Stomach (tissue), 4 donors: ENCODE measurements at regions not wholly inside any gene's neighbourhood (a gene's known extent, or its start where the extent isn't known, plus 50 kb on each side); places are given as distances from the start of the nearest gene placed in this dataset.

ENCODE experiments used
- EP300 ChIP-seq: sonication (generic); formaldehyde crosslinking; IDR thresholded peaks from one replicate; pipeline ENCODE4 v1.6.1; 2017; ENCODE audit warnings: antibody characterized with exemption
- POLR2A ChIP-seq, 4 donors: fragments of 450-650 bp; IDR thresholded peaks; one replicate each; pipeline ENCODE4 v1.6.1; 2016; ENCODE audit warnings: antibody characterized with exemption in 4 of 4, control low read depth in 2 of 4, mild to moderate bottlenecking in 1 of 4, moderate library complexity in 1 of 4
- POLR2AphosphoS5 ChIP-seq, 3 donors: sonication (generic); formaldehyde crosslinking; IDR thresholded peaks; one replicate each; pipeline ENCODE4 v1.6.1; 2016; ENCODE audit warnings: antibody characterized with exemption in 3 of 3
- TF ChIP-seq, protein P1 (sequence below), 7 experiments: fragments of 450-650 bp in 4 of 7; fragments of 200-600 bp in 3 of 7; sonication (generic) in 3 of 7; IDR thresholded peaks; one replicate each; pipeline ENCODE4 v1.5.1; 2016 to 2019; ENCODE audit warnings: antibody characterized with exemption in 7 of 7, control low read depth in 2 of 7, mild to moderate bottlenecking in 1 of 7

- TF ChIP-seq POLR2AphosphoS5 (IDR thresholded peaks at IDR 0.05): no peak
- TF ChIP-seq, protein P1, sequence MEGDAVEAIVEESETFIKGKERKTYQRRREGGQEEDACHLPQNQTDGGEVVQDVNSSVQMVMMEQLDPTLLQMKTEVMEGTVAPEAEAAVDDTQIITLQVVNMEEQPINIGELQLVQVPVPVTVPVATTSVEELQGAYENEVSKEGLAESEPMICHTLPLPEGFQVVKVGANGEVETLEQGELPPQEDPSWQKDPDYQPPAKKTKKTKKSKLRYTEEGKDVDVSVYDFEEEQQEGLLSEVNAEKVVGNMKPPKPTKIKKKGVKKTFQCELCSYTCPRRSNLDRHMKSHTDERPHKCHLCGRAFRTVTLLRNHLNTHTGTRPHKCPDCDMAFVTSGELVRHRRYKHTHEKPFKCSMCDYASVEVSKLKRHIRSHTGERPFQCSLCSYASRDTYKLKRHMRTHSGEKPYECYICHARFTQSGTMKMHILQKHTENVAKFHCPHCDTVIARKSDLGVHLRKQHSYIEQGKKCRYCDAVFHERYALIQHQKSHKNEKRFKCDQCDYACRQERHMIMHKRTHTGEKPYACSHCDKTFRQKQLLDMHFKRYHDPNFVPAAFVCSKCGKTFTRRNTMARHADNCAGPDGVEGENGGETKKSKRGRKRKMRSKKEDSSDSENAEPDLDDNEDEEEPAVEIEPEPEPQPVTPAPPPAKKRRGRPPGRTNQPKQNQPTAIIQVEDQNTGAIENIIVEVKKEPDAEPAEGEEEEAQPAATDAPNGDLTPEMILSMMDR (IDR thresholded peaks at IDR 0.05): no peak
- no peak for TF ChIP-seq POLR2A (IDR thresholded peaks at IDR 0.05)
- TF ChIP-seq EP300: no peak
Measured at GRCh38 chr7:16940776-16941175, 59.0 kb upstream of the AGR3 start.
